ENCODE measurements at regions not wholly inside any gene's neighbourhood (a gene's known extent, or its start where the extent isn't known, plus 50 kb on each side); places are given as distances from the start of the nearest gene placed in this dataset.

DNA sequence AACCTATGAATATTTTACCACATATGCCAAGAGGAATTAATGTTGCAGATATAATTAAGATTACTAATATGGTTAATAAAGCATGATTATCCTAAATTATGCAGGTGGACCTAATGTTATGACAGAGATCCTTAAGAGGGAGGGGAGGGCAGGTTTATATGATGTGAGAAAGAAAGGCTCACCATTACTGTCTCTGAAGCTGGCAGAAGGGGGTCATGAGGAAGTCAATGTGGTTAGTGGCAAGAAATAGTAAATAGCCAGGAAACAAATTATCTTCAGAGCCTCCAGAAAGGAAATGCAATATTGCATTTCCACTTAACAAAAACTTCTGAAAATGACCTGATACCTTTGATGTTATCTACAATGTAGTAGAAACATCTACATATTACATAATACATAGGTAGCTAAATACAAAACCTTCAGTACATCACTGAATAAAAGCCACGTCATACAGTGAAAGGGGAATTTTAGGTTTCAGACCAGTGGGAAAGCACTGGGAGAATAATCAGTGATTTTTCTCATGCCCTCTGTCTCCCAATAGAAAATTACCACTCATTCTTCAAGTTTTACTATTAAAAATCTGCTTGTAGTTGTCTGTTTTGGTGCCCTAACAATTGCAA lies 609.2 kb downstream of the SPOCK3 start:
- H3K36me3 ChIP-seq (ENCODE audit: low read depth): no peaks in the 10 kb centered on the region
- H3K4me3 ChIP-seq: no peak overlapping the region
- TF ChIP-seq, protein P1, sequence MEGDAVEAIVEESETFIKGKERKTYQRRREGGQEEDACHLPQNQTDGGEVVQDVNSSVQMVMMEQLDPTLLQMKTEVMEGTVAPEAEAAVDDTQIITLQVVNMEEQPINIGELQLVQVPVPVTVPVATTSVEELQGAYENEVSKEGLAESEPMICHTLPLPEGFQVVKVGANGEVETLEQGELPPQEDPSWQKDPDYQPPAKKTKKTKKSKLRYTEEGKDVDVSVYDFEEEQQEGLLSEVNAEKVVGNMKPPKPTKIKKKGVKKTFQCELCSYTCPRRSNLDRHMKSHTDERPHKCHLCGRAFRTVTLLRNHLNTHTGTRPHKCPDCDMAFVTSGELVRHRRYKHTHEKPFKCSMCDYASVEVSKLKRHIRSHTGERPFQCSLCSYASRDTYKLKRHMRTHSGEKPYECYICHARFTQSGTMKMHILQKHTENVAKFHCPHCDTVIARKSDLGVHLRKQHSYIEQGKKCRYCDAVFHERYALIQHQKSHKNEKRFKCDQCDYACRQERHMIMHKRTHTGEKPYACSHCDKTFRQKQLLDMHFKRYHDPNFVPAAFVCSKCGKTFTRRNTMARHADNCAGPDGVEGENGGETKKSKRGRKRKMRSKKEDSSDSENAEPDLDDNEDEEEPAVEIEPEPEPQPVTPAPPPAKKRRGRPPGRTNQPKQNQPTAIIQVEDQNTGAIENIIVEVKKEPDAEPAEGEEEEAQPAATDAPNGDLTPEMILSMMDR (IDR thresholded peaks at IDR 0.05): no peak
- no peaks in the 10 kb centered on the region for H3K4me1 ChIP-seq (ENCODE audit: low read depth)
- no peaks in the 10 kb centered on the region for H3K9me3 ChIP-seq
- intact Hi-C loops (cut with DNase I, micrococcal nuclease): no loop called here
- ATAC-seq: no peak
- no peak for DNase-seq

GRCh38 chr4:166628454-166628853 lies 605.8 kb downstream of the SPOCK3 start:
- TF ChIP-seq, protein P1 (IDR thresholded peaks at IDR 0.05): no peak
- DNase-seq: no peak
- no peak overlapping the region for H3K4me3 ChIP-seq
- H3K36me3 ChIP-seq (ENCODE audit: low read depth): no peaks in the 10 kb centered on the region
- no peaks in the 10 kb centered on the region for H3K9me3 ChIP-seq
- ATAC-seq: no peak
- H3K4me1 ChIP-seq (ENCODE audit: low read depth): no peaks in the 10 kb centered on the region
- intact Hi-C loops (cut with DNase I, micrococcal nuclease): no loop called here

DNA sequence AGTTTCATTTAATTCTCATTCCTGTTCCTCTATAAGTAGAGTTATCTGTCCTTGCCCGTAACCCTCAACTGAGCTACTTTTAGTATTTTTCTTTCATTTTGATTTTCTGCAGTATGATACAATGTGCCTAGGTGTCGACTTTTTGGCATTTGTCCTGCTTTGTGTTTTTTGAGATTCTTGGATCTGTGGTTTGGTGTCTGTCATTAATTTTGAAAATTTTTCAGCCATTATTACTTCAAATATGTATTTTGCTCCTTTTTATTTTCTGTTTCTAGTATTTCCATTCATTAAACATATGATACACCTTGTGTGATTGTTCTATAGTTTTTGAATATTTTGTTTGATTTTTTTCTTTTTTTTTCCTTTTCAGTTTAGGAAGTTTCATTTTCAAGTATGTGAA lies 598.9 kb downstream of the SPOCK3 start:
- TF ChIP-seq, protein P1 (IDR thresholded peaks at IDR 0.05): no peak
- DNase-seq: no peak
- no peaks in the 10 kb centered on the region for H3K4me1 ChIP-seq (ENCODE audit: low read depth)
- no peaks in the 10 kb centered on the region for H3K9me3 ChIP-seq
- ATAC-seq: no peak
- intact Hi-C loops (cut with DNase I, micrococcal nuclease): no loop called here
- no peak overlapping the region for H3K4me3 ChIP-seq
- H3K36me3 ChIP-seq (ENCODE audit: low read depth): no peaks in the 10 kb centered on the region

GRCh38 chr4:166637816-166638215 lies 596.5 kb downstream of the SPOCK3 start:
- no peak overlapping the region for H3K4me3 ChIP-seq
- no peaks in the 10 kb centered on the region for H3K4me1 ChIP-seq (ENCODE audit: low read depth)
- no peak for ATAC-seq
- TF ChIP-seq, protein P1 (IDR thresholded peaks at IDR 0.05): no peak
- no peak for DNase-seq
- no peaks in the 10 kb centered on the region for H3K9me3 ChIP-seq
- intact Hi-C loops (cut with DNase I, micrococcal nuclease): no loop called here
- H3K36me3 ChIP-seq (ENCODE audit: low read depth): no peaks in the 10 kb centered on the region

- TF ChIP-seq, protein P1 (IDR thresholded peaks at IDR 0.05): no peak
- ATAC-seq: no peak
- H3K4me1 ChIP-seq (ENCODE audit: low read depth): no peaks in the 10 kb centered on the region
- DNase-seq: no peak
- no peak overlapping the region for H3K4me3 ChIP-seq
- no peaks in the 10 kb centered on the region for H3K36me3 ChIP-seq (ENCODE audit: low read depth)
- H3K9me3 ChIP-seq: no peaks in the 10 kb centered on the region
- intact Hi-C loops (cut with DNase I, micrococcal nuclease): no loop called here
Measured at GRCh38 chr4:166655231-166655630, 579.1 kb downstream of the SPOCK3 start.

DNA sequence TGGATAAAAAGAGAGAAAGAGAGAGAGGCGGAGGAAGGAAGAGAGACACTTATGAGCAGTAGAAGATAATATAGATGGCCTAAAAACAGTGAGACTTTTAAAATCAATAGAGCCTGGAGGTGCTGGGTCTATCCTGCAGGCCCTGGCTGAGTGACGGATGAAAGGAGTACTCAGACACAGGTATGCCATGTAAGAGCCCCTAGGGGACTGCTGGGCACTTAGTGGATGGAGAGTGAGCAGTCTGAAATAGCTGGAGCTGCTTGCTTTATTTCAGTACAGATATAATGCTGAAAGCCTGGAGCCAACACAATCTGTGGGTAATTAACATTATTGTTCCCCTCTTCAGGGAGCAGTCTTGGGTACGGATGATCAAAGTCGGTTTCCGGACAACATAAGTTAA lies 578.6 kb downstream of the SPOCK3 start:
- intact Hi-C loops (cut with DNase I, micrococcal nuclease): no loop called here
- no peak for DNase-seq

More for the DNA sequence above, 578.6 kb downstream of the SPOCK3 start:
- ATAC-seq: no peak
- Histone ChIP-seq H3K36me3 (ENCODE audit: low read depth) (no peaks in the 10 kb centered on the region), H3K4me1 (ENCODE audit: low read depth) (no peaks in the 10 kb centered on the region), H3K4me3 (no peak overlapping the region), H3K9me3 (no peaks in the 10 kb centered on the region)
- TF ChIP-seq, protein P1 (IDR thresholded peaks at IDR 0.05): no peak

Measured in mucosa of descending colon (tissue), 3 donors.